ENCODE measurements at regions not wholly inside any gene's neighbourhood (a gene's known extent, or its start where the extent isn't known, plus 50 kb on each side); places are given as distances from the start of the nearest gene placed in this dataset.

DNA sequence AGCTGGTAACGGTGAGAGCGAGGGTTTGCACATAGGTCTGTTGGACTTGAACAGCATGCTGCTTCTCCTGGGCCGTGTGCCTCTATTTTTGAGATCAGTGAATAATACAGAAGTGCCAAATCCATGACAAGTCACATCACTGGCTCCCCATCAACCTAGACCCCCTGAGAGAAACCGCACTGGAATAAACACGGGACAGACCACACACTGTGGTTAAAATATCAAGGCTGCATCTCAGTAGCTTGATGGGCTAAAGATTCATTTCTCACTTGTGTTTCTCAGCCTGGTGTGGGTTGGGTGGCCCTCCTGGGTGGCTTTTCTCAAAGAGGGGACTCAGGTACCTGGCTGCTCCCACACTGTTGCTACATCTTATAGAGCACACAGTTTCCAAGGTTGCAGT, 191.0 kb downstream of the DICER1 start:
- H3K18ac ChIP-seq (ENCODE audit: low read length): no peak overlapping the region
- H3K4me2 ChIP-seq (ENCODE audit: insufficient read depth, low read length, poor library complexity, severe bottlenecking): no peak overlapping the region
- no peak overlapping the region for H4K91ac ChIP-seq (ENCODE audit: low read depth, low read length, poor library complexity)
- H3K4me1 ChIP-seq (ENCODE audit: control insufficient read depth in 2 of 2, insufficient read depth in 1 of 2, low read depth in 1 of 2, low read length in 2 of 2): no peaks in the 10 kb centered on the region
- no peak overlapping the region for H4K8ac ChIP-seq (ENCODE audit: low read depth, low read length)
- no peak overlapping the region for H3K9ac ChIP-seq (ENCODE audit: low read depth, low read length, poor library complexity)
- no peak overlapping the region for H2BK120ac ChIP-seq (ENCODE audit: low read depth, low read length)
- no peak overlapping the region for H2AK5ac ChIP-seq (ENCODE audit: low read depth, low read length)
- no peaks in the 10 kb centered on the region for H3K9me3 ChIP-seq (replicated peaks in 1 of 2; ENCODE audit: control insufficient read depth in 2 of 2, insufficient read depth in 1 of 2, low read depth in 1 of 2, low read length in 2 of 2)
- no peak for DNase-seq (ENCODE audit: low spot score)
- no peak overlapping the region for H2BK15ac ChIP-seq (ENCODE audit: low read length)
- no CpG with 5 or more reads among the region's 5 CpGs for WGBS, 2 donors (ENCODE audit: extremely low coverage in 2 of 2, insufficient read length in 2 of 2, insufficient replicate concordance in 1 of 2)
- no peaks in the 10 kb centered on the region for H3K36me3 ChIP-seq (replicated peaks in 1 of 2; ENCODE audit: control insufficient read depth in 2 of 2, insufficient read depth in 2 of 2, low read length in 2 of 2)
- H3K79me1 ChIP-seq (ENCODE audit: low read depth, low read length): no peaks in the 10 kb centered on the region
- no peak overlapping the region for H3K14ac ChIP-seq (ENCODE audit: low read length)
- no peak overlapping the region for H2BK5ac ChIP-seq (ENCODE audit: low read length)
- no peak overlapping the region for H2BK12ac ChIP-seq (ENCODE audit: low read length)
- H2AFZ ChIP-seq (ENCODE audit: low read length): no peak overlapping the region
- H3K4ac ChIP-seq (ENCODE audit: low read length): no peak overlapping the region
- H3K27me3 ChIP-seq (ENCODE audit: control insufficient read depth in 3 of 3, insufficient read depth in 3 of 3, low read depth in 1 of 3, low read length in 3 of 3): peaks cover 0 to 11% (median 0%) of the 10 kb centered on the region in 3 experiments
- no peak overlapping the region for H3K4me3 ChIP-seq (ENCODE audit: low read length in 2 of 2)
- no peak overlapping the region for H3K23ac ChIP-seq (ENCODE audit: low read depth, low read length, poor library complexity)
- no peak overlapping the region for H3K27ac ChIP-seq (replicated peaks; ENCODE audit: low read length)

DNA sequence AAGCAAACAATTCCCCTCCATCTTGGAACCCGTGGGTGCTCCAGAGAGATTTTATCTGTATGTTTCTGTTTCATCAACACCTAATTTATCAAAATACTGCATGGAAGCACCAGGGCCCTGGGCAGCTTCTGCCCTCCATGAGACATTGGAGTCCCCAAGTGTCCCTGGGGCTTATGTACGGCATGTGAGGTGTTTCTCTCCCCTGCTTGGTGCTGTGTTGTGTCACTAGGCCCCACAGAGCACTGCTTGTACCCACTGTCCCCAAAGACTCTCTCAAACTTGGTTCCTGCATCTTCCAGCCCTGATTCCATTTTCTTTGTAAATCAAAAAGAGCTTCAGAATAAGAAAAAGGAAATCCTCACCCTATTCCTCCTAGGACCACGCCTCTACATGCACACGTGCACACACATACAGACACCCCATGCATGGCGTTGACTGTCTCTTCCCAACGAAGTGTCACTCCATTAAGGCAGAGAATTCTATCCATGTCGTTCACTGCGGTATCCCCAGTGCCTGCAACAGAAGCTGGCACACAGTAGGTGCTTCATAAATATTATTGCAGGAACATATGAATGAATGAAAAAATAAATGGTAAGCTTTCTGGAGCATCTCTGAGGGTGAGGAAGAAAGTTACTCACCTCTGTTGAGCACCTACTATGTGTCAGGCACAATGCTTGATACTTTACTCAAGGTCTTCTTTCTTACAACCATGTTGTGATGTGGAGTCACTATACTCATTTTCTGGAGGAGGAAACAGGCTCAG, 191.6 kb downstream of the DICER1 start:
- Histone ChIP-seq H2BK5ac (ENCODE audit: low read length) (no peak overlapping the region), H2AFZ (ENCODE audit: low read length) (no peak overlapping the region), H3K23ac (ENCODE audit: low read depth, low read length, poor library complexity) (no peak overlapping the region), H3K36me3 (replicated peaks in 1 of 2; ENCODE audit: control insufficient read depth in 2 of 2, insufficient read depth in 2 of 2, low read length in 2 of 2) (no peaks in the 10 kb centered on the region), H3K4me2 (ENCODE audit: insufficient read depth, low read length, poor library complexity, severe bottlenecking) (no peak overlapping the region), H2BK15ac (ENCODE audit: low read length) (no peak overlapping the region), H3K79me1 (ENCODE audit: low read depth, low read length) (no peaks in the 10 kb centered on the region), H3K14ac (ENCODE audit: low read length) (no peak overlapping the region), H3K27me3 (ENCODE audit: control insufficient read depth in 3 of 3, insufficient read depth in 3 of 3, low read depth in 1 of 3, low read length in 3 of 3) (peaks cover 0 to 11% (median 0%) of the 10 kb centered on the region in 3 experiments), H3K27ac (replicated peaks; ENCODE audit: low read length) (no peak overlapping the region), H4K8ac (ENCODE audit: low read depth, low read length) (no peak overlapping the region), H3K4ac (ENCODE audit: low read length) (no peak overlapping the region), H3K4me3 (ENCODE audit: low read length in 2 of 2) (no peak overlapping the region), H3K9me3 (replicated peaks in 1 of 2; ENCODE audit: control insufficient read depth in 2 of 2, insufficient read depth in 1 of 2, low read depth in 1 of 2, low read length in 2 of 2) (no peaks in the 10 kb centered on the region), H4K91ac (ENCODE audit: low read depth, low read length, poor library complexity) (no peak overlapping the region), H3K9ac (ENCODE audit: low read depth, low read length, poor library complexity) (no peak overlapping the region), H3K18ac (ENCODE audit: low read length) (no peak overlapping the region), H2BK12ac (ENCODE audit: low read length) (no peak overlapping the region), H2BK120ac (ENCODE audit: low read depth, low read length) (no peak overlapping the region), H3K4me1 (ENCODE audit: control insufficient read depth in 2 of 2, insufficient read depth in 1 of 2, low read depth in 1 of 2, low read length in 2 of 2) (no peaks in the 10 kb centered on the region), H2AK5ac (ENCODE audit: low read depth, low read length) (no peak overlapping the region)
- whole genome bisulfite sequencing, 2 donors (ENCODE audit: extremely low coverage in 2 of 2, insufficient read length in 2 of 2, insufficient replicate concordance in 1 of 2): no CpG with 5 or more reads among the region's 8 CpGs
- no peak for DNase-seq (ENCODE audit: low spot score)

DNA sequence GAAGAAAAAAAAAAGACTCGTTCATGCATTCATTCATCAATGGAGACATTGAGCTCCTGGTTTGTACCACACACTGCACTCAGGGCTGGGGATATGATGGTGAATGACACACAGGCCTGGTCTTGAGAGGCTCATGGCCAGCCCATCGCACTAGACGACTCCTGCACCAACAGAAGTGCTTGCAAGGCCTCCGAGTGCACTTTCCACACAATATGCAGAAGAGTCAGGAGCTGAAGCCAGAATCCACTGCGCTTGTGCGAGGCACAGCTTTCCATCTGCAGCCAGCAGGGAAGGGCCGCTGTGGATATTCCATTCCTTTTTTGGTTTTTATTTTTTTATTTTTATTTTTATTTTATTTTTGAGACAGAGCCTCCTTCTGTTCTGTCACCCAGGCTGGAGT, 192.4 kb downstream of the DICER1 start:
- Histone ChIP-seq H3K4ac (ENCODE audit: low read length) (no peak overlapping the region), H3K27me3 (ENCODE audit: control insufficient read depth in 3 of 3, insufficient read depth in 3 of 3, low read depth in 1 of 3, low read length in 3 of 3) (peaks cover 0 to 11% (median 0%) of the 10 kb centered on the region in 3 experiments), H4K91ac (ENCODE audit: low read depth, low read length, poor library complexity) (no peak overlapping the region), H2BK12ac (ENCODE audit: low read length) (no peak overlapping the region), H3K9me3 (replicated peaks in 1 of 2; ENCODE audit: control insufficient read depth in 2 of 2, insufficient read depth in 1 of 2, low read depth in 1 of 2, low read length in 2 of 2) (no peaks in the 10 kb centered on the region), H3K4me2 (ENCODE audit: insufficient read depth, low read length, poor library complexity, severe bottlenecking) (no peak overlapping the region), H2BK5ac (ENCODE audit: low read length) (no peak overlapping the region), H2BK120ac (ENCODE audit: low read depth, low read length) (no peak overlapping the region), H3K9ac (ENCODE audit: low read depth, low read length, poor library complexity) (no peak overlapping the region), H3K4me3 (ENCODE audit: low read length in 2 of 2) (no peak overlapping the region), H2AK5ac (ENCODE audit: low read depth, low read length) (no peak overlapping the region), H3K79me1 (ENCODE audit: low read depth, low read length) (no peaks in the 10 kb centered on the region), H3K36me3 (replicated peaks in 1 of 2; ENCODE audit: control insufficient read depth in 2 of 2, insufficient read depth in 2 of 2, low read length in 2 of 2) (no peaks in the 10 kb centered on the region), H3K27ac (replicated peaks; ENCODE audit: low read length) (no peak overlapping the region), H2AFZ (ENCODE audit: low read length) (no peak overlapping the region), H3K14ac (ENCODE audit: low read length) (no peak overlapping the region), H4K8ac (ENCODE audit: low read depth, low read length) (no peak overlapping the region), H3K4me1 (ENCODE audit: control insufficient read depth in 2 of 2, insufficient read depth in 1 of 2, low read depth in 1 of 2, low read length in 2 of 2) (no peaks in the 10 kb centered on the region), H3K23ac (ENCODE audit: low read depth, low read length, poor library complexity) (no peak overlapping the region), H3K18ac (ENCODE audit: low read length) (no peak overlapping the region), H2BK15ac (ENCODE audit: low read length) (no peak overlapping the region)
- no CpG with 5 or more reads among the region's 7 CpGs for WGBS, 2 donors (ENCODE audit: extremely low coverage in 2 of 2, insufficient read length in 2 of 2, insufficient replicate concordance in 1 of 2)
- DNase-seq (ENCODE audit: low spot score): no peak

DNA sequence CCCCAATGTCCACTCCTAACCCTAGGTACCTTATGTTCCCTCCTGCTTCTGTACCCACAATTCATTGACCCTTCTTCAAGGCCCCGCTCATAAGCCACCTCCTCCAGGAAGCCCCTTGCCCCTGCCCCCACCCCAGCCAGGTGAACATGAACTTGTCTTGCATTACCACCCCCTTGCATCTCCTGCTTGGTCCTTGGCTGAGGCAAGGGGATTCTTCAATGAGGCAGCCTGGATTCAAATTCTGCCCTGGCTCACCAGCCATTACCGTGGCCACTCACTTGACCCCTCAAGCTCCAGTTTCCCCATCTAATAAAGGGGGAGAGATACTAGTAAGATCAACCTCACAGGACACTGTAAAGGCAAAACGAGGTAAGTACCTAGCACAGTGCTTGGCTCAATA, 193.1 kb downstream of the DICER1 start:
- Histone ChIP-seq H3K79me1 (ENCODE audit: low read depth, low read length) (no peaks in the 10 kb centered on the region), H2BK5ac (ENCODE audit: low read length) (no peak overlapping the region), H2AK5ac (ENCODE audit: low read depth, low read length) (no peak overlapping the region), H2BK12ac (ENCODE audit: low read length) (no peak overlapping the region), H3K36me3 (replicated peaks in 1 of 2; ENCODE audit: control insufficient read depth in 2 of 2, insufficient read depth in 2 of 2, low read length in 2 of 2) (no peaks in the 10 kb centered on the region), H3K4ac (ENCODE audit: low read length) (no peak overlapping the region), H3K27ac (replicated peaks; ENCODE audit: low read length) (no peak overlapping the region), H2BK15ac (ENCODE audit: low read length) (no peak overlapping the region), H3K4me2 (ENCODE audit: insufficient read depth, low read length, poor library complexity, severe bottlenecking) (no peak overlapping the region), H3K4me1 (ENCODE audit: control insufficient read depth in 2 of 2, insufficient read depth in 1 of 2, low read depth in 1 of 2, low read length in 2 of 2) (no peaks in the 10 kb centered on the region), H3K9me3 (replicated peaks in 1 of 2; ENCODE audit: control insufficient read depth in 2 of 2, insufficient read depth in 1 of 2, low read depth in 1 of 2, low read length in 2 of 2) (peaks cover 0 to 2% of the 10 kb centered on the region in 2 donors), H4K8ac (ENCODE audit: low read depth, low read length) (no peak overlapping the region), H3K23ac (ENCODE audit: low read depth, low read length, poor library complexity) (no peak overlapping the region), H3K27me3 (ENCODE audit: control insufficient read depth in 3 of 3, insufficient read depth in 3 of 3, low read depth in 1 of 3, low read length in 3 of 3) (peaks cover 0 to 11% (median 0%) of the 10 kb centered on the region in 3 experiments), H3K4me3 (ENCODE audit: low read length in 2 of 2) (no peak overlapping the region), H3K14ac (ENCODE audit: low read length) (no peak overlapping the region), H2BK120ac (ENCODE audit: low read depth, low read length) (no peak overlapping the region), H3K9ac (ENCODE audit: low read depth, low read length, poor library complexity) (no peak overlapping the region), H4K91ac (ENCODE audit: low read depth, low read length, poor library complexity) (no peak overlapping the region), H2AFZ (ENCODE audit: low read length) (no peak overlapping the region), H3K18ac (ENCODE audit: low read length) (no peak overlapping the region)
- DNase-seq (ENCODE audit: low spot score): no peak
- no CpG with 5 or more reads among the region's 3 CpGs for WGBS, 2 donors (ENCODE audit: extremely low coverage in 2 of 2, insufficient read length in 2 of 2, insufficient replicate concordance in 1 of 2)

All from neuronal stem cell (in vitro differentiated cells).